GM18498 (cell line): ENCODE measurements at regions not wholly inside any gene's neighbourhood (a gene's known extent, or its start where the extent isn't known, plus 50 kb on each side); places are given as distances from the start of the nearest gene placed in this dataset.
"Not testable (repeated sequence)": the region's sequence is repeated elsewhere in the genome, so short reads cannot be mapped to it uniquely, and the experiment has no call there.

Experiments used
- ATAC-seq: cut with Tn5 transposase; IDR thresholded peaks from one replicate; pipeline ENCODE4 v1.9.1; 2021; ENCODE audit warnings: mild to moderate bottlenecking, moderate library complexity; ENCODE audit not compliant: unreplicated experiment

DNA sequence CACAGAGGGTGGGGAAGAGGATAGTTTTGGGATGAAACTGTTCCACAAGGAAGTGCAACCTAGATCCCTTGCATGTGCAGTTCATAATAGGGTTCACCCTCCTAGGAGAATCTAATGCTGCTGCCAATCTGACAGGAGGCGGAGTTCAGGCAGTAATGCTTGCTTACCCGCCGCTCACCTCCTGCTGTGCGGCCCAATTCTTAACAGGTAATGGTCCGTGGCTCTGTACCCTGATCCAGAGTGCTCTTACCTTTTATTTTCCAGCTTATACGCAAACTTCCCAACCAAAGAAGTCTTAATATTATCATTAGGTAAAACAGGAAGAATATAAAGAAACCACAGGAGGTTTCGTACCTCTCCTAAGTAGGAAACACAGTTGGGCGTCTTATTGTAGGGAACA is 82.7 kb upstream of the CD302 start:
- ATAC-seq = no peak

DNA sequence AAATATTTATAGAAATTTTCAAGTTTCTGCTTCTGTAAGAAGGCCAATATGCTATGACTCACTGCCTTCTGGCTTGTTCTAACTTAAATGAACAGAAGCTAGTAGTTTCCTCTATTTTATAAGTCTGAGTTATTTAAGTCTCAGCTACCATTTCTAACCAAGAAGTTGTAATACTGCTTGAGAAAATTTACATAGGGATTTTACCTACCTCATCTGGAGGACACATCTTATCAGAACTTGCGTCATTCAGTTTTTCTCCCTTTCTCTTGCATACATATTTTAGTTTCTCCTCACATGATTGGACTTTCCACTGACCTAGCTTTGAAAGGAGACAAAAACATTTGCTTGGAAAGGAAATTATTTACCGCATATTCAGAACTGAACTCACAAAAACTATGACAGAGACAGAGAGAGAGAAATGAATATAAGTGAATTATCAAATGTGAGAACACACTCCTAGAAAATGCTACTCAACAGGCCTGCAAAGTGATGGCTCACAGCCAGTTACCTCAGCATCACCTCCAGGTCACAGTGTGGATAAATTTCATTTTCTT is 81.1 kb upstream of the CD302 start:
- ATAC-seq = peak; percentile 76

DNA sequence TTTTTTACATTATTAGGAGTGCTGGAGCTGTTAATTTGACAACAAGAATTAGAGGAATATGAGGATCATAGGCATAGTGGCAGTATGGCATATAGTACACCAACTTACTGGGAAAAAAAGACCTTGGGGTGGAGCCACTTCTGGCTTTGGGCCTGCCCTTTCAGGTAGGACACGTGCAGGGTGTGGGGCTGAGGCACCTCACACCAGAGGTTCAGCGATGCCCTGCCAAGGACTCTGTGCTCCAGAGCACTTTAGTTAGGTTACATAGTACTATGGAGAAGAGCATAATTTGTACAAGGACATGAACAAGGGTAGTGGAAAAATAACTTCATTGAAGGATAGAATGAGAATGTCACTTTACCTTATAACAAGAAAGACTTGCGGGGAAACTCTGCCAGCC is 77.1 kb upstream of the CD302 start:
- ATAC-seq = no peak

DNA sequence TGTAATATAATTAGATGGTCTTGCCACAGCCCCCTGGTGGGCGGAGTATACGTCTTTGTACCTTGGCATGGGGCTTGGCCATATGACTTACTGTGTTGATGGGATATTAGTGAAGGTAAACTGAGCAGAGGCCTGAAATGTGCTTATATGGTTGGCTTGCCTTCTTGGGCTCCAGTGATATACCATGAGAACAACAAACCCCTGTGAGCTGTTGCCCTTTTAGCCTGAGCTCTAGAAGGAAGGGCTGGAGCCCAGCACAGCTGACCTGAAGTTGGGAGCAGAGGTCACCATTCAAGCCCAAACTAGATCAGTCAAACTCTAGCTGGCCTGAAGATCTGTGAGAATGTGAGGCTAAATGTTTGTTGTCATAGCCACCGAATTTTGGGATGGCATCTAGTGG is 75.2 kb upstream of the CD302 start:
- no peak for ATAC-seq

DNA sequence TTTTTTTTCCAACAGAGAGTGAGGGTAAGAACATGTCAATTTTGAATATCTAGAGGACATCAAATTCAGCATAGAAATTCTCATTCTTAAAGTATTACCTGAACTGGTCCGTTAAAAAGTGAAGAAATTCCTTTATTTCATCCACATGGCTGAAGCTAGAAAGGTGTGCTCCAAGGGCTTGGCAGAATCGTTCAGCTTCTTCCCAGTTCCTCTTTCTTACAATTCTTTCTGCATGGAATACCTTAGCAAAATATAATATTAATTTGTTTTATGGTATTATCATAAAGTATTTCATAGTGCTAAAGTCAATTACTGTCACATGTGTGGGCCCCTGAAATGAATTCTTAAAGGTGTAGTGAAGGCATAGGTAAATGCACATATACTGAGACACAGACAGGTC is 74.3 kb upstream of the CD302 start:
- ATAC-seq = no peak

DNA sequence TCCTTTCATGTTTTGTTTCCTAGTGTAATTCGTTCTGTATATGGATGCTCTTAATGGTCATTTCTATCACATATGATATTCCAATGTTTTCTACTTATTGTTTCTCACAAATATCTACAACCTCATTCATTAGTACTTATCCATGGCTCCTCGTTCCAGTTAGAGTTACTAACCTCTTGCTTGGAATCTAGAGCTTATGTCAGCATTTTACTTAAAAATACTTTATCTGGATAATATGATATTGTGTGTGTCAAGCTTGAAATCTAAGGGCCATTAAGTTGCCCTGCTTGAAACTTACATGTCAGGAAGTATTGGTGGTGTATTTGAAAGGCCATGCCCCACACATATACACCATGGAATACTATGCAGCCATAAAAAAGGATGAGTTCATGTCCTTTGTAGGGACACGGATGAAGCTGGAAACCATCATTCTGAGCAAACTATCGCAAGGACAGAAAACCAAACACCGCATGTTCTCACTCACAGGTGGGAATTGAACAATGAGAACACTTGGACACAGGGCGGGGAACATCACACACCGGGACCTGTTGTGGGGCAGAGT is 70.7 kb upstream of the CD302 start:
- ATAC-seq = not testable (repeated sequence)

DNA sequence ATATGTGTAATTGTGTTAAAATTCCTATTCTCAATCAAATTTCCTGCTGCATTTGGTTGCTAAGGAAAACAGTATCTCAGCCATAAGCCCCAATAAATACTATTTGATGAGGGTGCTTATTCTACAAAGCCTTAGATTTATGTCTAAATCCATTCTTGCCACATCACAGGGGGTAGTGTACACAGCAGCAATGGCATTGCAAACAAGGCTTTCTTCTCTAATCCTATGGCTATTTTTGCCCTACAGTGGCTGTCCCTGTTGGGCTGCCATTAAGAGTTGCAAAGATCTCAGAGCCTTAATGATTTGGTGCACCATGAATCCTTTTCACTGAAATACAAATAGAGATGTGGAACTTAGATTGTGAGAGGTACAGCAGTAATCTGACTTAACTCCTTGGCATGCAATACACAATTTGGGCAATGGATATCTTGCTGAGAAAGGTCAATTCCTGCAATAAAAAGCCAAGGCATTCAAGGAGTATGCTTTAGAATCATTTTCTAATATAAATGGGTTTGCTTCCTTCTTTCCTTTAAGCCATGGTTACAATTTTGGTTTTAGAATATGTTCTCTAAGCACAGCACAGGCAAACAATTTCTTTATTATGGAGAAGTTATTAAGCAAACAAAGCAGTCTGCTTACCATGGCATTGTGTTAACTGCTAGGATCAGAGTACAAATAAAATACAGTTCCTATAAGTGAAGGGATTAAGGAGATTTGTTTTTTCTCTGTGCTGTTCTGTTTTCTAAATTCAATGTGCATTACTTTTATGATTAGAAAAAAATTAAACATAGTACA is 69.8 kb upstream of the CD302 start:
- ATAC-seq = no peak

DNA sequence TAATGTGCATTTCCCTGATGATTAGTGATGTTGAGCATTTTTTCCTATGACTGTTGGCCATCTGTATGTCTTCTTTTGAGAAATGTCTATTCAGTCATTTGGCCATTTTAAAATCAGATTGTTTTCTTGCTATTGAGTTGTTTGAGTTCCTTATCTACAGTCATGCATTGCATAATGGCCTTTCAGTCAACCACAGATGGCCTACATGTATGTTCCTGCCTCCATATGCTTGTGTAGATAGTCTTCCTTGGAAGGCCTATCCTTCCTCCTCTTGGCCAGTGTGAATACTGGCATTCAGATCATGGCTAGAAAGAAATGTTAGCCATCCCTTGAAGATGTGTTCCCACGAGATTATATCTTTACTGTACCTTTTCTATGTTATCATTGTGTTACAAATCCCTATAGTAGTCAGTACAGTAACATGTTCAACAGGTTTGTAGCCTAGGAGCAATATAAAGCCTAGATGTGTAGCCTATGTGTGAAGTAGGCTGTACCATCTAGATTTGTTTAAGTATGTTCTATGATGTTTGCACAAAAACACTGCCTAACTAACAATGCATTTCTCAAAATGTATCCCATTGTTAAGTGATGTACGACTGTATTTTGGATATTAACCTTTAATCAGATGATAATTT is 65.6 kb upstream of the CD302 start:
- no peak for ATAC-seq

DNA sequence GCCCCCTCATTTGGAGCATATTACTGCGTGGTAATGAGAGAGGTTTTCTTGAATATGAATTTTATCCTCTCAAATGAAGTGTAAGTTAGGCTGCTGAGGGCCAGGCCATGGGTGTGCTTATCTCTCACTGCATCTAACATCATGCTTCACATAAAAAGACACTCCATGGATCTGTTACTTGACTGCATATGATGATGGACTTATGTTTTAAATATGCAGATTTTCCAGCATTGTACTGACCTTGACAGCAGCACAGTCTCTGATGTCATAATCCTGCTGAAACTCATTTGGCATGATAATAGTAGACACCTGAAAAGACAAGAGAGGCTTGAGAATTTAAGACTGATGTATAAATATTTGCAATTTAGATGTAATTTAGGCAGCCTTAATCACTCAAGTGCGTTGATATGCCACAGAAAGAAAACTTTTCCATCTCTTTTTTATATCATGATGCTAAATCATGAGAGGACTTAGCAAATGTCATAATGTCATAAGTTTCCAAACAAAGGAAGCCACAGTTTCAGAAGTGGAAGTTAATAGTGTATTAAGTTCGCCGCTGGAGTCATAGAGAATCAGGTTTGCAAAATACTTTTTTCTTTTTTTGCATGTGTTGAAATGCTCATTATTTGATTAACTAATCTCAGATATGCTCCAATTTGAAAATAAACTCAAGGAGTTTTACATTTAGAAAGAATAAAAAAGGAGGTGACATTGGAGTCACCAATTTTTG is 62.7 kb upstream of the CD302 start:
- no peak for ATAC-seq

DNA sequence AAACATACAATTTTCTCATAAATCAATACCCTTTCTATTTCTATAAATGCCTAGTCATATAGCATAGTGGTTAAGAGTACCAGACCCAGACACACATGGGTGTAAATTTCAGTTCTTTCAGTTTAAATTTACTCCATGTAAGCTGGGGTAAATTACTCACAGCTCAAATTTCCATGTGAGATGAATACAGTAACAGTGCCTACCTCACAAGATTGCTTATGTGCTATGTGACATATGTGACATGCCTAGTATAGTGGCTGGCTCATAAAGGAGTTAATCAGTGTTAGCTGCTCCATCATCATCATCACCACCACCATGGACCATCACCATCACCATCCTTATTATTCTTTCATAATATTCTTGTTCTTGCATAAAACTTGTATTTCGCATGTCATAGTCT is 61.6 kb upstream of the CD302 start:
- ATAC-seq = no peak

DNA sequence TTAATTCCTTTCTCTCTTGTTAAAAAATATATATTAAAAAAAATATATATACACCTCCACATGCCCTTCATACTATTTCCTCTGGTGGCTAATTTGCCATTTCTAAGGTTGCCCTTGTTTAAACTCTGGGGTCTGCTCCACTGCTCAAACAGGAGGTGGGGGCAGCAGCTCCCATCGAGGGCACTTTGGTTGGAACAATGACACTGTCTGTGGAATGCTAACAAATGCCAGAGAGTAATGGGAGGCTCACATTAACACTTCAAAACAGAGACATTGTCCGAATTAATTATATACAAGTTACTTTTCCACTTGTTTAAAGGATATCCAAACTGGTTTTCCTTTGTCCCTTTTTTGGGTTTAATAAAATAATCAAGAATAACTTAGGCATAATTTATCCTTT is 58.8 kb upstream of the CD302 start:
- ATAC-seq = no peak

DNA sequence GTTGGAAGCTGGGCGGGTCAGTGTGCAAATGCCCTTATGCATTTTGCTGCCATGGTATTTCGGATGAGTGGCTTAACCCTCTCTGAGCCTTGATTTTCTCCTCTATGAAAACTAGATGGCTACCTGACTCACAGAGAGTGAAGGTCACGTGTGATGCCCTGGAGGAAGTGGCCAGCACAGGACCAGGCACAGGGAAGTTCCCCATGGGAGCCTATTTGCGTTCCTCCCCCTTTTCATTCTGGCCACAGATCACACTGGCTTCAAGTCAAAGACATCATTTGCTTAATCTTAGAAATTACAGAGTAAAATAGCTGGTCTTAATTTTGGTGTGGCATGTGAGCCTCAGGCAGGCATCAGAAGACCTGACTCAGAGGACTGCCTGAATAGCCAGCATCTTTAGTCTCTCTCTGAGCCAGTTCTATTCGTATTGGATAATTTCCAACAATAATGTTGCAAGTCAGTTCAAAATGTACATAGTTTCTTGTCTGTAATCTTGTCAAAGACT is 57.6 kb upstream of the CD302 start:
- ATAC-seq = no peak

DNA sequence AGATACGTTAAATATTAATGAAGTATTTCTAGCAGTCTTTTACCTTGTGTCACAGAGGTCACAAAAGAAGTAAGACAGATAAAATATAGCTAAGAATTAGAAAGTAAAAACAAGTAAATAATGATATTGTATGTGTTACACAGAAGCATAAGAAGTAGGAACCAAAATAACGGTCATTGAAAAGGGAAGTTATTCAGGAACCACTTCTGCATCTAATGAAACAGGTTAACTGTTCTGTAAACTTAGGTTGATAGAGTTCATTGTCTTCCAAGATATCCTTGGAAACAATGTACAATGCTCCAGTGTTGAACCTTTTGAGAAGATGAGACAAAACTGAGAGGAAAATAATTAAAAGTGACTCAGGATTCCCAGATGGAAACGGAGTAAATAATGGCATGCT is 57.1 kb upstream of the CD302 start:
- no peak for ATAC-seq

DNA sequence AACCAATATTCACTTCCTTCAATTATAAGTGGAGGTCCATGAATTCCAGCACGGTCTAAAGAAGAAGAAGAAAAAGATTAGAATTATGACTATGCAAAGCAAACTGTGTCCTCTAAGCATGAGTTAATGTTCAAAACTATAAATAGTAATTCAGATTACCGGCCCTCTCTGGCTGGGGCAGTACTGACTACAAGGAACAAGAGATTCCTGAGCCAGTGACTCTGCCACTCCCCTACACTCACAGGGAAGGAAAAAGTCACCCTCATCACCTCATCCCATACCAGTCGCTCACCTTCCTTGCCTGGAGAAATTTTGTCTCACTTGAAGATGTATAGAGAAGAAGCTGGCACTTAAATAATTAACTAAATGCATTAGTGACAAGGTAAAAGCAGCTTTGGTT is 56.5 kb upstream of the CD302 start:
- ATAC-seq = no peak

DNA sequence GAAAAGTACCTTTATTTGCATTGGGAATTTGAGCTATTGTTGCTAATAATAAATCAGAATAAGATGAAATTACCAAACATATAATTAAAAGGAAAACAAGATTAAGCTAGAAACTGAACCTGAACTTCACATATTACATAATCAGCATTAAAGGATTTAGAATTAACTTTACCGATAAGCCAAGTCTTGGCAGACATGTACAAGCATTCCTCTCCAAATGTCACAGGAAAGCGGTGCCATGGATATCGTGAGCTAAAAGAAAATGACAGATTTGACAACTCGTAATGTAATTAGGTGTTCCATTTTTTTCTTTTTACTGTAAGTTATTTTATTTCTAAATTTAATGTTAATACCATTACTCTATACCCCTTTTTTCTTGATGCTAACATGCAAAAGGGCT is 55.1 kb upstream of the CD302 start:
- ATAC-seq = no peak

DNA sequence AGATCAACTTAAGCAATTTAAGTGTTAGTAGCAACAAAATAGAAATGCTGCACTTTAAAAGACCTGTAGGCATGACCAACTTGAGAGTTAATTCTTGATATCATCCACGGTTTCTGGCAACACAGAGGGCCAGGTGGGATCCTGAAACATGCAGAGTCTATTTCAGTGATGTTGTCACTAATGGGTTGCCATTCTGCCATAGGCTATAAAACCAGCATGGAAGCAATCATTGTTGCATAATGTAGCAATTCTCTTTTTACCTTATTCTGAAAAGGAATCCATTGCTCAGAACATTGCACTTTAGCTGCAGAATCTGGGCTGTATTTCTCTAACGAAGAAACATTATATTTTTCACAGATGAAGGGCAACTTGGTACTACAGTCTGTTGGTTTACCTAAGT is 53.9 kb upstream of the CD302 start:
- ATAC-seq = no peak

DNA sequence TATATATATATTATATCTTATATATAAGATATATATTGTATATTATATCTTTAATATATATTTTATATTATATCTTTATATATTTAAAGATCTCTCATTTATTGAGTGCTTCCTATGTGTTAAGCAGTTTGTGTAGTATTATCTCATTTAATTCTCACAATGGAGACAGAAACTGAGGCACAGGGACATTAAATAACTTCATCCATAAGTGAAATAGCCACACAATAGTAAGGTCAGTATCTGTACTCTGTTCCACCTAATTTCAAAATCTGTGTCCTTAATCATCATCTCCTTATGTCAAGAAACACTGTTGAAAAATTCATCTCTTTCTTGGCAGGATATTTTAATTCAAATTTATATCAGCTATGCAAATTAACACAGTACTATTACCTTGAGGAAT is 52.8 kb upstream of the CD302 start:
- ATAC-seq = no peak

DNA sequence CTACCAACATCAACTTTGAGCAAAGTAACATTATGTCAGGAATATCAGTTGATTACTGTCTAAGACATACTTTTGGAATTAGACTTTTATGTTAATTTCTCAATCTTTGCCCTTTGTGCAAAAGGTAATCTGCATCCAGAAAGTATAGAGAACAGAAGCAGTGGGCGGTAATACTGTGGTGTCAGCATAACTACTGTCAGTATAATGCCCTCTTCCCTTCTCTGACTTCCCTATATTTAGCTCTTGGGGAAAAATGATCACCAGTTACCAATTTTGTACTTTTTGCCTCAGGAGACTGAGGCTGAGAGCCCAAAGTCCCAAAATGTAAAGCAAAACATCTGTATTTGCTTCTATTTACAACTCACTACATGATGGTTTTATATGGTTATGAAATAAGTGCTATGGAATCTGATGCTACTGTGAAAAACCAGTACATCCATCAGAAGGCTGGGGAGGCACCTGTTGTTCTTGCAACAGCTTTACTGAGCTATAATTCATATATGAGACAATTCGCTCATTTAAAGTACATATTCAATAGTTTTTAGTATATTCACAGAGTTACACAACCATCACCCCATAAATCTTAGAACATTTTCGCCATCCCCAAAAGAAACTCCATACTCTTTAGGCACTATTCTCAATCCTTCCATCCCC is 51.3 kb upstream of the CD302 start:
- no peak for ATAC-seq
